K562 (cell line): ENCODE measurements at regions not wholly inside any gene's neighbourhood (a gene's known extent, or its start where the extent isn't known, plus 50 kb on each side); places are given as distances from the start of the nearest gene placed in this dataset.

Experiments
- ATAC-seq: fragments of 200-7000 bp; cut with Tn5 transposase; 3 replicates; pipeline ENCODE4 v1.9.1; 2020; ENCODE audit warnings: moderate library complexity
- BruUV-seq: library from RNA; stranded (reverse); fragments of 400-500 nt; replicated peaks from 2 replicates; lab custom pipeline; 2021; lab: Mats Ljungman, UMichigan
- CTCF ChIA-PET: fragments of 300-600 bp; formaldehyde crosslinking; extraction: SDS; loops from one replicate; lab custom pipeline; 2021; ENCODE audit warnings: low intra/inter-chr PET ratio; lab: Yijun Ruan, JAX
- POLR2A ChIA-PET: fragments of 300-600, 350-650 bp; sonication (Branson Sonifier 250); formaldehyde crosslinking; extraction: SDS; loops from one replicate; lab custom pipeline; 2021; ENCODE audit warnings: antibody characterized with exemption, inconsistent platforms; lab: Yijun Ruan, JAX
- DNase-seq, 4 experiments: peaks; one replicate each; pipeline versions ENCODE4 v3.0.0 to v3.0.0-alpha.2; 2011 to 2018; ENCODE audit warnings: low spot score in 3 of 4, mixed read lengths in 3 of 4; ENCODE audit errors: extremely low read depth in 1 of 4
- FAIRE-seq: peaks from 2 replicates; lab custom pipeline; 2011; peaks lifted over from hg19 to GRCh38; lab: Jason Lieb, UNC
- H2AFZ ChIP-seq: 2 replicates; pipeline ENCODE4 v1.6.0; 2011; ENCODE audit warnings: low read depth, low read length, control low read depth, inconsistent platforms
- H3K27ac ChIP-seq: fragments of 200-600 bp; 3 replicates; pipeline ENCODE4 v1.8.0; 2011; ENCODE audit warnings: low read depth, mild to moderate bottlenecking, control low read depth, inconsistent platforms, low read length, moderate library complexity, mixed read lengths; ENCODE audit errors: extremely low read depth
- H3K27me3 ChIP-seq, 2 experiments: fragments of 300-600 bp in 1 of 2; 2 replicates in 1 of 2; 3 replicates in 1 of 2; pipeline versions ENCODE4 v1.6.0 to v1.8.0; 2011; ENCODE audit warnings: inconsistent platforms in 2 of 2, low read length in 2 of 2, mild to moderate bottlenecking in 1 of 2, mixed read lengths in 1 of 2, moderate library complexity in 1 of 2; ENCODE audit not compliant: control insufficient read depth in 2 of 2, insufficient read depth in 2 of 2
- H3K36me3 ChIP-seq: fragments of 300-600 bp; 3 replicates; pipeline ENCODE4 v1.8.0; 2011; ENCODE audit warnings: mild to moderate bottlenecking, low read length, inconsistent platforms; ENCODE audit not compliant: control insufficient read depth, insufficient read depth
- H3K4me1 ChIP-seq, 2 experiments: fragments of 200-600 bp in 1 of 2; replicated peaks in 1 of 2; 2 replicates in 1 of 2; 3 replicates in 1 of 2; pipeline versions ENCODE4 v1.5.1 to v1.8.0; 2011; ENCODE audit warnings: inconsistent platforms in 2 of 2, low read length in 2 of 2, mild to moderate bottlenecking in 1 of 2, mixed read lengths in 1 of 2, moderate library complexity in 1 of 2; ENCODE audit not compliant: control insufficient read depth in 2 of 2, insufficient read depth in 2 of 2
- H3K4me2 ChIP-seq: 2 replicates; pipeline ENCODE4 v1.6.1; 2011; ENCODE audit warnings: low read length, control low read depth, inconsistent platforms, mixed read lengths; ENCODE audit not compliant: insufficient read depth
- H3K4me3 ChIP-seq: fragments of 200-600 bp; sonication (generic), shearing (Covaris generic); 2 replicates; pipeline ENCODE4 v1.5.1; 2016; ENCODE audit warnings: control low read depth, inconsistent platforms
- H3K79me2 ChIP-seq: fragments of 200-600 bp; 3 replicates; pipeline ENCODE4 v1.8.0; 2011; ENCODE audit warnings: low read length, inconsistent platforms; ENCODE audit not compliant: control insufficient read depth, insufficient read depth
- H3K9ac ChIP-seq, 2 experiments: 2 replicates each; pipeline versions ENCODE4 v1.6.0 to v1.6.1; 2011; ENCODE audit warnings: low read depth in 2 of 2, low read length in 2 of 2, control low read depth in 1 of 2, inconsistent platforms in 1 of 2, mild to moderate bottlenecking in 1 of 2, mixed read lengths in 1 of 2; ENCODE audit not compliant: insufficient read depth in 1 of 2
- H3K9me1 ChIP-seq: one replicate; pipeline ENCODE4 v1.6.0; 2011; ENCODE audit warnings: inconsistent platforms, mild to moderate bottlenecking, low read length, moderate library complexity; ENCODE audit not compliant: control insufficient read depth, insufficient read depth
- H3K9me3 ChIP-seq: replicated peaks from 2 replicates; pipeline ENCODE4 v1.5.1; 2011; ENCODE audit warnings: low read depth, low read length, inconsistent platforms; ENCODE audit not compliant: control insufficient read depth, insufficient read depth
- H4K20me1 ChIP-seq: replicated peaks from 2 replicates; pipeline ENCODE4 v1.6.1; 2011; ENCODE audit warnings: low read length, inconsistent platforms, mixed read lengths; ENCODE audit not compliant: control insufficient read depth, insufficient read depth
- FOXA1 ChIP-seq: fragments of 450-650 bp; IDR thresholded peaks from 2 replicates; pipeline ENCODE4 v1.6.1; 2016; ENCODE audit warnings: mild to moderate bottlenecking, borderline replicate concordance
- ZEB2 ChIP-seq: fragments of 450-650 bp; IDR thresholded peaks from 2 replicates; pipeline ENCODE4 v1.6.1; 2016
- WGBS: fragments of 100-300 bp; shearing (Covaris generic); methylation state at CpG from one replicate; pipeline ENCODE4 v1.1.6; 2016; ENCODE audit warnings: low coverage, mixed read lengths; ENCODE audit not compliant: insufficient coverage; ENCODE audit errors: missing lambda C conversion rate; 5-methylcytosine and 5-hydroxymethylcytosine counted together
- in situ Hi-C: fragments of 300-500 bp; cut with MboI; formaldehyde crosslinking; loops from 4 replicates; pipeline ENCODE4 v1.15.0; 2018; ENCODE audit warnings: inconsistent platforms, mixed read lengths
- intact Hi-C: fragments of 100-400 bp; cut with micrococcal nuclease; formaldehyde crosslinking; loops from 2 replicates; pipeline ENCODE4 v1.14.2; 2022
- TF ChIP-seq, protein P1 (sequence below): sonication (generic); formaldehyde crosslinking; IDR thresholded peaks from 2 replicates; pipeline ENCODE4 v1.8.0; 2022; ENCODE audit warnings: mild to moderate bottlenecking, missing genetic modification reagents

- BruUV-seq: no TSS peak
- DNase-seq: no peak
- Histone ChIP-seq H3K9me1 (no peaks in the 10 kb centered on the region), H4K20me1 (no peaks in the 10 kb centered on the region), H3K36me3 (no peaks in the 10 kb centered on the region), H3K27ac (no peak overlapping the region), H3K4me3 (no peak overlapping the region), H3K4me2 (no peak overlapping the region), H3K27me3 (no peaks in the 10 kb centered on the region), H3K9me3 (no peaks in the 10 kb centered on the region; the same call in 1 of the 2 replicates), H3K4me1 (no peaks in the 10 kb centered on the region), H3K79me2 (no peaks in the 10 kb centered on the region), H2AFZ (no peak overlapping the region), H3K9ac (no peak overlapping the region)
- ChIA-PET CTCF (no interaction called here), POLR2A (no interaction called here)
- no peak for ATAC-seq
- TF ChIP-seq, protein P1, sequence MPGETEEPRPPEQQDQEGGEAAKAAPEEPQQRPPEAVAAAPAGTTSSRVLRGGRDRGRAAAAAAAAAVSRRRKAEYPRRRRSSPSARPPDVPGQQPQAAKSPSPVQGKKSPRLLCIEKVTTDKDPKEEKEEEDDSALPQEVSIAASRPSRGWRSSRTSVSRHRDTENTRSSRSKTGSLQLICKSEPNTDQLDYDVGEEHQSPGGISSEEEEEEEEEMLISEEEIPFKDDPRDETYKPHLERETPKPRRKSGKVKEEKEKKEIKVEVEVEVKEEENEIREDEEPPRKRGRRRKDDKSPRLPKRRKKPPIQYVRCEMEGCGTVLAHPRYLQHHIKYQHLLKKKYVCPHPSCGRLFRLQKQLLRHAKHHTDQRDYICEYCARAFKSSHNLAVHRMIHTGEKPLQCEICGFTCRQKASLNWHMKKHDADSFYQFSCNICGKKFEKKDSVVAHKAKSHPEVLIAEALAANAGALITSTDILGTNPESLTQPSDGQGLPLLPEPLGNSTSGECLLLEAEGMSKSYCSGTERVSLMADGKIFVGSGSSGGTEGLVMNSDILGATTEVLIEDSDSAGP (CRISPR knock-in tag): no peak
- TF ChIP-seq ZEB2: no peak
- no peak for FAIRE-seq
- intact Hi-C loops (no loop called here), in situ Hi-C loops (no loop called here)
Measured at GRCh38 chr6:23940466-23940865, 185.5 kb upstream of the NRSN1 start.

DNA sequence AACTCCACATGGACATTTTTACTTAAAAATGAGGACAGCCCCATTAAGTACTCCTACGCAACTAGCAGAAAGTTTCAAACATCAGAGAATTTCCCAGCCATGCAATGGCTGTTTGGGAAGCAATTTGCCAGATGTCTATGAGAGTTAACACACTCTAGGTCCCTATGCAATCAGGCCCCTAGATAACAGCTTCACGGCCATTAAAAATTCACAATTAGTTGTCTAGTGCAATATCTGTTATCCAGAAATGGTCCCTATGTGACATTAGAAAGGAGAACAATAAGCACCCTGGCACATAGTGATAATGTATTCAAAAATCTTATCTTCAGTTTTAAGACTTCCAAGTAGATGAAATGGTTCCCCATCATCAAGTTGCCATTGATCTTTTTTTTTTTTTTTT is 174.3 kb upstream of the NRSN1 start:
- ChIA-PET POLR2A (no interaction called here), CTCF (no interaction called here)

More for the DNA sequence above, 174.3 kb upstream of the NRSN1 start:
- H3K4me3 ChIP-seq: no peak overlapping the region
- H3K9me1 ChIP-seq: no peaks in the 10 kb centered on the region
- no peak for FAIRE-seq
- no peak overlapping the region for H3K9ac ChIP-seq
- H3K9me3 ChIP-seq: no peaks in the 10 kb centered on the region; the same call in none of the 2 replicates
- H3K27ac ChIP-seq: no peak overlapping the region
- no TSS peak for BruUV-seq
- no peak for DNase-seq
- in situ Hi-C loops (no loop called here), intact Hi-C loops (no loop called here)
- 0% methylated on average over 2 of the region's 2 CpGs for WGBS
- no peak overlapping the region for H3K4me2 ChIP-seq
- H3K79me2 ChIP-seq: no peaks in the 10 kb centered on the region
- no peak for ATAC-seq
- H2AFZ ChIP-seq: no peak overlapping the region
- no peaks in the 10 kb centered on the region for H3K36me3 ChIP-seq
- H4K20me1 ChIP-seq: no peaks in the 10 kb centered on the region
- no peaks in the 10 kb centered on the region for H3K4me1 ChIP-seq
- TF ChIP-seq FOXA1: no peak
- no peaks in the 10 kb centered on the region for H3K27me3 ChIP-seq
